ENCODE measurements at regions not wholly inside any gene's neighbourhood (a gene's known extent, or its start where the extent isn't known, plus 50 kb on each side); places are given as distances from the start of the nearest gene placed in this dataset.

GRCh38 chr14:87705439-87705896 is 287.5 kb downstream of the GALC start:
- Histone ChIP-seq H3K4me1 (no peaks in the 10 kb centered on the region), H3K36me3 (no peaks in the 10 kb centered on the region), H3K4me3 (no peak overlapping the region), H3K27me3 (no peaks in the 10 kb centered on the region), H3K27ac (no peak overlapping the region), H3K9me3 (no peaks in the 10 kb centered on the region)
- DNase-seq (ENCODE audit: low spot score in 2 of 2): no peak
- TF ChIP-seq POLR2AphosphoS5 (IDR thresholded peaks at IDR 0.05) (no peak), POLR2A (IDR thresholded peaks at IDR 0.05) (no peak), CTCF (IDR thresholded peaks at IDR 0.05) (no peak)
- intact Hi-C loops (cut with DNase I; ENCODE audit: low total_unique reads): no loop called here

DNA sequence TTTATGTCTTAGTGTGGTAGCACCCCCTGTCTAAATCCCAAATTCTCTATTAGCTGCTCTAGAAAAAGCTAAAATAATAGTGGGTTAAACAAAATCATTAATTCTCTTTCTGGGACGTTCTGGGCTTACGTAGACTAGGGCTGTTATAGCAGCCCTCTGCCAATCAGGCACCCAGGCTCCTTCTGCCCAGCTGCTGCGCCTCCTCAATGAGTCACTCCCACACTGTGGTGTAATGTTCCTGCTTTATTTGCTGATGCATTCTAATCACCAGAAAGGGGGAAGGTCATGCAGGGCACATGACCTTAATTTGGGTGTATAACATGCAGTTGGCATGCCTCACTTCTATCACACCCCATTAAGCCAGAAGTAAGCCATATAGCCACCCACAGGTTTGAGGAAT is 294.5 kb downstream of the GALC start:
- Histone ChIP-seq H3K36me3 (no peaks in the 10 kb centered on the region), H3K27ac (no peak overlapping the region), H3K4me3 (no peak overlapping the region), H3K4me1 (no peaks in the 10 kb centered on the region), H3K27me3 (no peaks in the 10 kb centered on the region), H3K9me3 (no peaks in the 10 kb centered on the region)
- no peak for DNase-seq (ENCODE audit: low spot score in 2 of 2)
- intact Hi-C loops (cut with DNase I; ENCODE audit: low total_unique reads): no loop called here
- TF ChIP-seq POLR2A (IDR thresholded peaks at IDR 0.05): no peak

DNA sequence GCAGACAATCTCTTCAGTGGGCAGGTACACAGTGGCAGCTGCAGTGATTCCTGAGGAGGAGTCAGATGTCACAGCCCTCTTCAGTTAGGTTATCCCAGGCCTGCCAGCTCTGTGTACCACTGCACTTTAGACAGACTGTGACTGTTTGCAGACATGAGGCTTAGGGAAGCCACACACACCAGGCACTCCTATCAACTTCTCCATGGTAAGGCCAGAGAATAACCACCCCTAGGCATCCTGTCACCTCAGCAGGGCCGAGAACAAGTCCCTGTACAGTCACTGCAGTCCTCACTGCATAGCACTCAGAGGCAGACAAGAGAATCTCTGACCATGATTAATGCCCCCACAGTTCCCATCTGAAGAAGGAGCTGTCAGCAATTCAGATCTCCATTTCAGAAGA is 296.5 kb downstream of the GALC start:
- DNase-seq (ENCODE audit: low spot score in 2 of 2): no peak
- Histone ChIP-seq H3K4me1 (no peaks in the 10 kb centered on the region), H3K36me3 (no peaks in the 10 kb centered on the region), H3K9me3 (no peaks in the 10 kb centered on the region), H3K27ac (no peak overlapping the region), H3K4me3 (no peak overlapping the region), H3K27me3 (no peaks in the 10 kb centered on the region)
- TF ChIP-seq POLR2A (IDR thresholded peaks at IDR 0.05) (no peak), CTCF (IDR thresholded peaks at IDR 0.05) (no peak), POLR2AphosphoS5 (IDR thresholded peaks at IDR 0.05) (no peak)
- intact Hi-C loops (cut with DNase I; ENCODE audit: low total_unique reads): no loop called here

- no peaks in the 10 kb centered on the region for H3K4me1 ChIP-seq
- TF ChIP-seq CTCF (IDR thresholded peaks at IDR 0.05): no peak
- no peak for TF ChIP-seq POLR2AphosphoS5 (IDR thresholded peaks at IDR 0.05)
- TF ChIP-seq POLR2A (IDR thresholded peaks at IDR 0.05): no peak
- no peaks in the 10 kb centered on the region for H3K27me3 ChIP-seq
- no peaks in the 10 kb centered on the region for H3K9me3 ChIP-seq
- no peak overlapping the region for H3K4me3 ChIP-seq
- no peak overlapping the region for H3K27ac ChIP-seq
- no peak for DNase-seq (ENCODE audit: low spot score in 2 of 2)
- no peaks in the 10 kb centered on the region for H3K36me3 ChIP-seq
- intact Hi-C loops (cut with DNase I; ENCODE audit: low total_unique reads): no loop called here
Observed at GRCh38 chr14:87691042-87691881, 301.7 kb downstream of the GALC start.

- no peaks in the 10 kb centered on the region for H3K9me3 ChIP-seq
- intact Hi-C loops (cut with DNase I; ENCODE audit: low total_unique reads): no loop called here
- H3K36me3 ChIP-seq: no peaks in the 10 kb centered on the region
- no peak overlapping the region for H3K27ac ChIP-seq
- no peaks in the 10 kb centered on the region for H3K4me1 ChIP-seq
- no peak for DNase-seq (ENCODE audit: low spot score in 2 of 2)
- no peaks in the 10 kb centered on the region for H3K27me3 ChIP-seq
- H3K4me3 ChIP-seq: no peak overlapping the region
- no peak for TF ChIP-seq CTCF (IDR thresholded peaks at IDR 0.05)
- TF ChIP-seq POLR2A (IDR thresholded peaks at IDR 0.05): no peak
- TF ChIP-seq POLR2AphosphoS5 (IDR thresholded peaks at IDR 0.05): no peak
Observed at GRCh38 chr14:87690076-87690613, 302.8 kb downstream of the GALC start.

All from breast epithelium (tissue), 4 donors.